Bronchial epithelial cell (primary cell): ENCODE measurements at regions not wholly inside any gene's neighbourhood (a gene's known extent, or its start where the extent isn't known, plus 50 kb on each side); places are given as distances from the start of the nearest gene placed in this dataset.

ENCODE experiments used
- DNase-seq: peaks from one replicate; pipeline ENCODE4 v3.0.0-alpha.2; 2010; ENCODE audit warnings: low read depth
- FAIRE-seq: peaks from 2 replicates; lab custom pipeline; 2011; peaks lifted over from hg19 to GRCh38; lab: Jason Lieb, UNC
- H3K27me3 ChIP-seq: 2 replicates; pipeline ENCODE4 v1.5.1; 2011; ENCODE audit warnings: low read length; ENCODE audit not compliant: control insufficient read depth, insufficient read depth
- H3K36me3 ChIP-seq: 2 replicates; pipeline ENCODE4 v1.5.1; 2011; ENCODE audit warnings: low read length; ENCODE audit not compliant: control insufficient read depth, insufficient read depth
- H3K4me3 ChIP-seq: 2 replicates; pipeline ENCODE4 v1.5.1; 2011; ENCODE audit warnings: mild to moderate bottlenecking, low read depth, low read length, control low read depth
- TF ChIP-seq, protein P1 (sequence below): IDR thresholded peaks from 2 replicates; pipeline ENCODE4 v1.5.1; 2011; ENCODE audit warnings: mild to moderate bottlenecking, moderate library complexity, low read length, control low read depth, inconsistent platforms; ENCODE audit not compliant: insufficient read depth, severe bottlenecking

DNA sequence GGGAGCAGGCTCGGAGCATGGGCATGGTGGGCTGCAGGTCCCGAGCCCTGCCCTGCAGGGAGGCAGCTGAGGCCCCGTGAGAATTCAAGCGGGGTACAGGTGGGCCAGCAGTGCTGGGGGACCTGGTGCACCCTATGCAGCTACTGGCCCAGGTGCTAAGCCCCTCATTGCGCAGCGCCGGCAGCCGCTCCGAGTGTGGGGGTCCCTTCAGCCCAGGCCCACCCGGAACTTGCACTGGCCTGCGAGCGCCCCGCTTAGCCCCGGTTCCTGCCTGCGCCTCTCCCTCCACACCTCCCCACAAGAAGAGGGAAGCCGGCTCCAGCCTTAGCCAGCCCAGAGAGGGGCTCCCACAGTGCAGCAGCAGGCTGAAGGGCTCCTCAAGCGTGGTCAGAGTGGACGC lies 250.7 kb downstream of the CRPPA start:
- FAIRE-seq = no peak
- DNase-seq = no peak
- no peaks in the 10 kb centered on the region for H3K27me3 ChIP-seq
- H3K4me3 ChIP-seq = no peak overlapping the region
- TF ChIP-seq, protein P1, sequence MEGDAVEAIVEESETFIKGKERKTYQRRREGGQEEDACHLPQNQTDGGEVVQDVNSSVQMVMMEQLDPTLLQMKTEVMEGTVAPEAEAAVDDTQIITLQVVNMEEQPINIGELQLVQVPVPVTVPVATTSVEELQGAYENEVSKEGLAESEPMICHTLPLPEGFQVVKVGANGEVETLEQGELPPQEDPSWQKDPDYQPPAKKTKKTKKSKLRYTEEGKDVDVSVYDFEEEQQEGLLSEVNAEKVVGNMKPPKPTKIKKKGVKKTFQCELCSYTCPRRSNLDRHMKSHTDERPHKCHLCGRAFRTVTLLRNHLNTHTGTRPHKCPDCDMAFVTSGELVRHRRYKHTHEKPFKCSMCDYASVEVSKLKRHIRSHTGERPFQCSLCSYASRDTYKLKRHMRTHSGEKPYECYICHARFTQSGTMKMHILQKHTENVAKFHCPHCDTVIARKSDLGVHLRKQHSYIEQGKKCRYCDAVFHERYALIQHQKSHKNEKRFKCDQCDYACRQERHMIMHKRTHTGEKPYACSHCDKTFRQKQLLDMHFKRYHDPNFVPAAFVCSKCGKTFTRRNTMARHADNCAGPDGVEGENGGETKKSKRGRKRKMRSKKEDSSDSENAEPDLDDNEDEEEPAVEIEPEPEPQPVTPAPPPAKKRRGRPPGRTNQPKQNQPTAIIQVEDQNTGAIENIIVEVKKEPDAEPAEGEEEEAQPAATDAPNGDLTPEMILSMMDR = no peak
- no peaks in the 10 kb centered on the region for H3K36me3 ChIP-seq

DNA sequence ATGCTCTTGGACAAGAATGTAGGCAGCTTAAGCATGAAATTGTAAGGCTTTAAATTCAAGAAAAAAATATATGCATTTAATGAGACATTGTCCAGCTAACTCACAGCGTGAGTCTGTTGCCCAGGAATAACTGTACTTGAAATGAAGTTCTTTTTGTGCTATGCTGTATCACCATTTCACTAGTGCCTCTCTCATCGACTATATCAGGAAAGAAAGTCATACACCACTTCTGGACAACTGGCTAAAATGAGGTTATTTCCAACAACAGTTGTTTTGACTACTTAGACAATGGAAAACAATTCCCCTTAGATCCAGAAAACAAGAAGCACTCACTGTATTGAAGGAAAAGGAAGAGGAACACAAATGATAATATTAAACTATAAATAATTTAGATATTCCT lies 251.8 kb downstream of the CRPPA start:
- TF ChIP-seq, protein P1 = no peak
- Histone ChIP-seq H3K36me3 (no peaks in the 10 kb centered on the region), H3K4me3 (no peak overlapping the region), H3K27me3 (no peaks in the 10 kb centered on the region)
- FAIRE-seq = no peak
- no peak for DNase-seq

DNA sequence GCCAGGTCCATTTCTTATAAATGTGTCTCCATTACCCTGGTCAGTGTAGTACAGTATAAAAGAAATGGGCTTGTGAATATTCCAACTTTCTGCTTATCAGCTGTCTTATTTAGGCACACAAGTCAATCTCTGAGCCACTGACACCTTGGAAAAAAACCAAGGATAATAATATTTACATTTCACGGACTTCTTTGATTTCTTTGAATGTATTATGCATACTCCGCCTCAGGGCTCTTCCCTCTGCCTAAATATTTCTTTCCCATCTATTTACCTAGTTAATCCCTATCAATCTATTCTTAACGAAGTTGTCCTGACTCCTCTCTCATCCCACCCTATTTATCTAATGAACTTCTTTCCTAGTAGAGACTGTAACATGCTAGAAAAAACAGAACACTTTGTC lies 253.8 kb downstream of the CRPPA start:
- no peaks in the 10 kb centered on the region for H3K36me3 ChIP-seq
- H3K27me3 ChIP-seq = no peaks in the 10 kb centered on the region
- DNase-seq (no peak), FAIRE-seq (no peak)
- H3K4me3 ChIP-seq = no peak overlapping the region
- TF ChIP-seq, protein P1 = no peak

DNA sequence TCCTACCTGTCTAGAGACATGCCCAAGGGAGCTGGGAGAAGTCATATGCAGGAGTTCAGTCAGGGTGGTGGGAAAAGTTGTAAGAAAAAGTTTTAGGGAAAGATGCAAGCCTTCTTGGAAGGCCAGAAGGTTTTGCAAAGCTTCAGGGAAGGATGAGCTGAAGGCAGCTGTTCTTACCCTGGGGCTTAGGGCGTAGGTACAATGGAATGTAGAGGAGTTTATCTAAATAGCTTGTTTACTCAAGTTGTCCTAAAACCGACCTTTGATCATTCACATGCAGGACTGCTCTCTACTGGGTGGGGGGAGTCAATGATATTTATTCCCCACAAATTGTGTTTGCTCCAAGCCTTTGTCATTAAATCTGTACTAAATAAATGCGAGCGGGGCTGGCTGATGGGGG lies 277.0 kb downstream of the CRPPA start:
- H3K36me3 ChIP-seq = no peaks in the 10 kb centered on the region
- DNase-seq (no peak), FAIRE-seq (no peak)
- TF ChIP-seq, protein P1 = no peak
- no peak overlapping the region for H3K4me3 ChIP-seq
- H3K27me3 ChIP-seq = no peaks in the 10 kb centered on the region

DNA sequence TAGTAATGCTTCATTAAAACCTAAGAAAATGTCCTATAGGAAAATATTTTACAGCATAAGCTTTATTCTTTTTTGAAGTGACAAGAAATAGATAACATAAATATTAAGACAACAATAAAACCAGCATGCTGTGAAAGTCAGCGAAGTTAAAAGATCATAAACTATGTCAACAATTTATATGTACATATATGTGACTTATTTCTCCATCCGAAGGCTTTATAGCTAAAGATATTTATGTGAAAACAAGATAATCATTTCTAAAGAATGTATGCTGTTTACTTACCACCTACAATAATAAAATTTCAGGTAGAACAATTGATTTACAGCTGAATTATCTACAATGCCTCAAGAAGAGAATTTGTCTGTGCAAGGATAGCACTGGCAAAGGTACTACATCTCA lies 283.4 kb downstream of the CRPPA start:
- no peaks in the 10 kb centered on the region for H3K36me3 ChIP-seq
- TF ChIP-seq, protein P1 = no peak
- FAIRE-seq = no peak
- H3K4me3 ChIP-seq = no peak overlapping the region
- no peak for DNase-seq
- no peaks in the 10 kb centered on the region for H3K27me3 ChIP-seq

DNA sequence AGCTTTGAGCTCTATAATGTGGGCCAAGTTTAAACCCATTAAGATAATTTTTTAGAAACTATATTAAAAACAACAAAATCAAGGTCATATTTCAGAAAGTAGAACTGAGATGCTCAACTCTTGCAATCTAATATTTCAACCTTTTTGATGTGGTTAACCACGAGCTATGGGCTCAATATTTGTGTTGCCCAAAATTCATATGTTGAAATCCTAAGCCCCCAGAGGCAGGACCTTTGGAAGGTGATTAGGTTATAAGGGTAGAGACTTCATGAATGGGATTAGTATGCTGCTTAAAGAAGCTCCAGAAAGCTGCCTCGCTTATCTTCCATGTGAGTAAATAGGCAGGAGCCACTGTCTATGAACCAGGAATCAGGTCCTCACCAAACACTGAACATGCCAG lies 284.4 kb downstream of the CRPPA start:
- no peaks in the 10 kb centered on the region for H3K27me3 ChIP-seq
- FAIRE-seq (no peak), DNase-seq (no peak)
- TF ChIP-seq, protein P1 = no peak
- no peaks in the 10 kb centered on the region for H3K36me3 ChIP-seq
- no peak overlapping the region for H3K4me3 ChIP-seq
